Fibroblast of mammary gland (primary cell): ENCODE measurements at regions not wholly inside any gene's neighbourhood (a gene's known extent, or its start where the extent isn't known, plus 50 kb on each side); places are given as distances from the start of the nearest gene placed in this dataset.

Experiments
- DNase-seq: peaks from one replicate; pipeline ENCODE4 v3.0.0-alpha.2; 2010; ENCODE audit warnings: low read depth
- H3K4me3 ChIP-seq: 2 replicates; pipeline ENCODE4 v1.5.1; 2011; ENCODE audit warnings: low read depth, mild to moderate bottlenecking, low read length, moderate library complexity; ENCODE audit not compliant: control insufficient read depth
- TF ChIP-seq, protein P1 (sequence below): conservative IDR thresholded peaks from 2 replicates; pipeline ENCODE4 v1.5.1; 2011; ENCODE audit warnings: low read depth, low read length, inconsistent platforms; ENCODE audit not compliant: control insufficient read depth, insufficient read depth

DNA sequence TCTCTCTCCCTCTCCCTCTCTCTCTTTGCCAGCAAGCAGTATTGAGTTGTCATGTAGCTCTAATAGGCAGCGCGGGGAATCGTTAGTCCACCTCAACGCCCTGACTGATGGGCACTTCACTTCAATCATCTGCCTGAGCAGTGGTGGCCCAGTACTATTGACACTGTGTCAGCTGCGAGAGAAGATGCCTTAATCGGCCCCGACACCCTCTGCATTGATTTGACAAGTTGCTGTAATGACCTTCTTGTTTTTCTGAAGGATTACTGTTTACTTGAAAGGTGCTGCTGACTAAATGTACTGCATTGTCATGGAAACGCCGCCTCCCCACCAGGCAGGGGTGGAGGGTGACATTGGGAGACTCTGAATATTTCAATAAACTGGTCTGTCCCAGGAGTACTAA is 913.8 kb downstream of the KCNMA1 start:
- DNase-seq, result no peak
- TF ChIP-seq, protein P1, sequence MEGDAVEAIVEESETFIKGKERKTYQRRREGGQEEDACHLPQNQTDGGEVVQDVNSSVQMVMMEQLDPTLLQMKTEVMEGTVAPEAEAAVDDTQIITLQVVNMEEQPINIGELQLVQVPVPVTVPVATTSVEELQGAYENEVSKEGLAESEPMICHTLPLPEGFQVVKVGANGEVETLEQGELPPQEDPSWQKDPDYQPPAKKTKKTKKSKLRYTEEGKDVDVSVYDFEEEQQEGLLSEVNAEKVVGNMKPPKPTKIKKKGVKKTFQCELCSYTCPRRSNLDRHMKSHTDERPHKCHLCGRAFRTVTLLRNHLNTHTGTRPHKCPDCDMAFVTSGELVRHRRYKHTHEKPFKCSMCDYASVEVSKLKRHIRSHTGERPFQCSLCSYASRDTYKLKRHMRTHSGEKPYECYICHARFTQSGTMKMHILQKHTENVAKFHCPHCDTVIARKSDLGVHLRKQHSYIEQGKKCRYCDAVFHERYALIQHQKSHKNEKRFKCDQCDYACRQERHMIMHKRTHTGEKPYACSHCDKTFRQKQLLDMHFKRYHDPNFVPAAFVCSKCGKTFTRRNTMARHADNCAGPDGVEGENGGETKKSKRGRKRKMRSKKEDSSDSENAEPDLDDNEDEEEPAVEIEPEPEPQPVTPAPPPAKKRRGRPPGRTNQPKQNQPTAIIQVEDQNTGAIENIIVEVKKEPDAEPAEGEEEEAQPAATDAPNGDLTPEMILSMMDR, result no peak
- no peak overlapping the region for H3K4me3 ChIP-seq

DNA sequence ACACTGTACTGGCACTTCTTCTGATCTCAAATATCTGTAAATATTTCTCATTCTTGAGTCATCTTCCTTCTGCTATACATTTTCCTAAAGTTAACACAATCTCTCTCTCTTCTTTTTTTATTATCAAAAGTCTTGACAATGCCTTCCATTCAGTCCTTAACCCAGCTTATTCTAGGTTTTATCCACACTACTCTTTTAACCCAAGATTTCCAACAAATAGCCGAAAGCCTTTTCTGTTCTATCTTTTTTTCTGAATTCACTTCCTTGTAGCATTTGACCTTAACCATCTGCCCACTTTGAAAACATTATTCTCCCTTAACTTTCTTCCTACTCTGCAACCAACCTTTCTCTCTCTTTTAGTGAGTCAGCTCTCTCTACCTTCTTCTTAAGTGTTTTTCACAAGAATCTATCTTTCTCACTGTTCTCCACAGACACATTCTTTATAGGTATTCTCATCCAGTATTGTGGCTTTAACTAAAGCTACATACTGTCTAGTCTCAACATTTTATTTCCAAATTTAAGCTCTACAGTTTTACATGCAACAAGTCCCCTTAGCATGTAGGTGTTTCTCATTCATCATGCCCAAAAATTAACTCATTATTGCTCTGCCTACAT is 915.6 kb downstream of the KCNMA1 start:
- TF ChIP-seq, protein P1, result no peak
- H3K4me3 ChIP-seq, result no peak overlapping the region
- DNase-seq, result no peak

DNA sequence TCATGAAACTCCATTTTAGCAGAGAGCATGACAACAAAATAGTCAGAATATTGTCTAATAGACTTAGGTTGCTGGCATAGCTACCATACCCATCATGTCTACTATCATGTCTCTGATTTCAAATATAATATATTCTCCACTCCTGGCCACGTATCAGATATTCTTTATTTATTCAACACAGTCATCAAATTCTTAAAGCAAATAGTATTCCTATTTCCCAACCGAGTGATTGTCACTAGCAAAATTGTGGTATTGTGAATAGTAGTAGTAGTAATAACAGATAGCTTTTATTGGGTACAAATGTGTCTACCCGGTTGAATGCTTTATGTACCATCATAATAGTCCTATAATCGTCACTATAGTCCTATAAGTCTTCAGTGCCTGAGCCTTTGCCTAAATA is 918.6 kb downstream of the KCNMA1 start:
- DNase-seq, result no peak
- TF ChIP-seq, protein P1, result no peak
- no peak overlapping the region for H3K4me3 ChIP-seq

DNA sequence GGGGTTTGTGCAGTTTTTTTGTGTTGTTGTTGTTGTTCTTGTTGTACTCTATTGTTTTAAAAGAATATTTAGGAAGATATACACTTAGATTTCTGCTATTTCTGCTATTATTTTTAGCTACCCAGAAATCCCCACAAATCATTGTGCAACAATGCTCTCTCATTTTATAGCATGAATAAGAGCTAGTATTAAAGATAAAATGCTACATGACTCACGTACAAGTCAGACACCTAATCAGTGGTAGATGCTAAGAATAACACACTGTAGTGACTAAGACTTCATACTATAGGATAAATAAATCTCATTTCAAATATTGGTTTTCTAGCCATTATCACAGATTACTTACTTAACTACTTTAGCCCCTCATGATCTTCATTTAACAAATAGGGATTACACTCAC is 920.5 kb downstream of the KCNMA1 start:
- TF ChIP-seq, protein P1, result no peak
- DNase-seq, result peak; percentile 77
- no peak overlapping the region for H3K4me3 ChIP-seq

DNA sequence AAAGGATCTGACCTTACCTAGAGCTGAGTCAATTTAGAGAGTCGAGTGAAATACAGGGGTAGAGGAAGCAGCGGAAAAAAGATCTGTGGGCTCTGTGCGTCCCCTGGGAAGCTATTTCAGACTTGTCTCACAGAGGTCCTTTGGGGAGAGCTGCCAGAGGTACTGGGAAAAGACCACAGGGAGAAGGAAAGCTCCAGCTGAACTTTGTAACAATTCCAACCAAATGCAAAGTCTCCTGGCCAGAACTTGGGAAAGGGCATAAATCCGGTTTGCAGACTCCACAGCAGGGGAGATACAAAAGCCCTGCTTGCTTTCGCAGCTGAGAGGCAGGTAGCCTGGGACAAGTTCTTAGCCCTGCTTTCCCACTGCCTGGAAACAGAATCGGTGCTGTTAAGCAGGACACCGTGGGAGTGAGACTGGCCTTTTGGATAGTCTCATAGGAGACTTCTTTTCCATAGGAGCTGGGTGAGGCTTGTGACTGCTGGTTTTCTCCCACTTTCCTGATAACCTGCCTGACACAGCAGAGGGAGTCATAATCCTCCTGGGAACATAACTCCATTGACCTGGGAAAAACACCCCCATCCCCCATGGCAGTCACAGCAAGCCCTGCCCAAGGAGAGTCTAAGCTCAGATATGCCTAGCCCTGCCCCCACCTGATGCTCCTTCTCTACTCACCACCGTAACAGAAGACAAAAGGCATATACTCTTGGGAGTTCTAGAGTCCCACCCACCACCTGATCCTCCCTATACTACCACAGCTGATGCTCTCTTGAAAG is 926.2 kb downstream of the KCNMA1 start:
- no peak overlapping the region for H3K4me3 ChIP-seq
- TF ChIP-seq, protein P1, result no peak
- DNase-seq, result no peak

DNA sequence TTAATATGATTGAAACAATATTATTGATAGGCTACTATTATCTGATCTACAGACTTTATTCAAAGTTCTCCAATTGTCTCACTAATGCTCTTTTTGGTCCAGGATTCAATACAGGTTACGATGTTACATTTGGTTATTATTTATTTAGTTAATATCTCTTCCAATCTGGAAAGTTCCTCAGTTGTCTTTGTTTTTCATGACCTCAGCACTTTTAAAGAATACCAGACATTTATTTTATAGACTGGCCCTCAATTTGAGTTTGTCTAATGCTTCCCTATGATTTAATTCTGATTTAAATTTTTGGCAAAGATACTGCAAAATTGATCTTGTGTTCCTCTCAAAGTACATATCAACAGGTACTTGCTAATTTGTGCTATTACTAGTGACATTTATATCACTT is 937.4 kb downstream of the KCNMA1 start:
- TF ChIP-seq, protein P1, result no peak
- no peak overlapping the region for H3K4me3 ChIP-seq
- no peak for DNase-seq
